ENCODE measurements at regions not wholly inside any gene's neighbourhood (a gene's known extent, or its start where the extent isn't known, plus 50 kb on each side); places are given as distances from the start of the nearest gene placed in this dataset.
A peak's percentile ranks its signal among the peaks of the same experiment; 100 is the strongest.
"Not testable (repeated sequence)": the region's sequence is repeated elsewhere in the genome, so short reads cannot be mapped to it uniquely, and the experiment has no call there.

DNA sequence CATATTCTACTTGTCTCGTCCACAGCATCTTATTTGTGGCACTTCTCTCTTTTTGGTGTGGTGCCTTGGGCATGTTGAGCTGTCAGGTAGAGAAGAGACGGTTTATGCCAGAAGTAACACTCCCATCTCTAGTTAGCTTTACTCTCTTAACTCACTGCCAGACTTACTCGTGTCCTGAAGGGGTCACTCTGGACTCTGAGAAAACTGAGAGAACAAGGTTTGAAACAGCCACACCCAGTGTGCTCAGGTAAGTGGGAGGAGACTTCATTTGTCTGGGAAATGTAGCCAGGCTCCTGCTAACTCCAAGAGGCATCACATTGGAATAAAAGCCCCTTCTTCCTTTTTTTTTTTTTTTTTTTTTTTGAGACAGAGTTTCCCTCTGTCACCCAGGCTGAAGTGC, 360.8 kb downstream of the QKI start:
- DNase-seq (ENCODE audit: low read depth in 2 of 2), result no peak

DNA sequence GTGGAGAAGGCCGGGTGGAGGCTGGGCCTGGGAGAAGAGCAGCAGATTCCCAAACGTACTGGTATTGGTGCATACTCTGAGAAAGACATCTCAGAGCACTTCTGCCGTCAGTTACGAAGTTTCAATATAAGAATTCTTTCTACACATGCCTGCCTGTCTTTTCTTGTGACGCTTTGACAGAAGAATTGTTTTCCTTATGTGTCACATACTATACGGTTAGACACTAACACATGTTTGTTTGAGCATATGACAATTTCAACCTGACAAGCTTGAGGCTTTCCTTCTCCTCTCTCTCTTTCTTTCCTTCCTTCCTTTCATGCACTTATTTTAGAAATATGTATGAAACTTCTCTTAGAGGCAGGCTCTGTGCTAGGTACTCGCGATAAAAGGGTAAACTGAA, 360.0 kb downstream of the QKI start:
- no peak for DNase-seq (ENCODE audit: low read depth in 2 of 2)

DNA sequence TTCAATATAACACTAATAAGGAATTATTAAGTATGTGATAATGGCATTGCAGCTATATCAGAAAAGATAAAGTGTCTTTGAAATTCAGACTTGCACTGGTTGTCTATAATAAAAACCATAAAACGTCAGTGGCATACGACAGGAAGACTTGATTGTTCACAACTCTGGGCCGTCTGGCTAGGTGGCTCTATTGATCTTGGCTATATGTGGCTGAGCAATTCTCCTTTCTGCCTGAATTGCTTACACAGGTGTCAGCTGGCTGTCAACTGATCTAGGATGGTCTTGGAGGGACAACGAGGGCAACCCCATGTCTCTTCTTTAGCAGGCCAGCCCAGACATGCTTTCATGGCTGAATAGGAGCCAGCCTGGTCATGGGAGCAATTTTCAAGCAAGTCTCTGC, 359.1 kb downstream of the QKI start:
- DNase-seq (ENCODE audit: low read depth in 2 of 2), result no peak

DNA sequence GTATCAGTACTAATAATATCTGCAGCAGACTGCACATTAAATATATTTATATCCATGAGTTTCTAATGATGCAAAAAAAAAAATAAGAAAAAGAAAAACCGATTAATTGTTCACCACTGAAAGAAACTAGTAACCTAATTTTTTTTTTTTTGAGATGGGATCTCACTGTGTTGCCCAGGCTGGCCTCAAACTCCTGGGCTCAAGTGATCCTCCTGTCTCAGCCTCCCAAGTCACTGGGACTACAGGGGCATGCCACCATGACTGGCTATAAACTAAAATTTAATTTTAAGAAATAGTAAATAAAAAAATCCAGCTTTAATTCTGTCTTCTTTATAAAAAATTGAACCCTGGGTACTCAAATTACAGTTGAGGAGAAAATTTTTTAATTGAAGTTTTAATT, 358.2 kb downstream of the QKI start:
- no peak for DNase-seq (ENCODE audit: low read depth in 2 of 2)

DNA sequence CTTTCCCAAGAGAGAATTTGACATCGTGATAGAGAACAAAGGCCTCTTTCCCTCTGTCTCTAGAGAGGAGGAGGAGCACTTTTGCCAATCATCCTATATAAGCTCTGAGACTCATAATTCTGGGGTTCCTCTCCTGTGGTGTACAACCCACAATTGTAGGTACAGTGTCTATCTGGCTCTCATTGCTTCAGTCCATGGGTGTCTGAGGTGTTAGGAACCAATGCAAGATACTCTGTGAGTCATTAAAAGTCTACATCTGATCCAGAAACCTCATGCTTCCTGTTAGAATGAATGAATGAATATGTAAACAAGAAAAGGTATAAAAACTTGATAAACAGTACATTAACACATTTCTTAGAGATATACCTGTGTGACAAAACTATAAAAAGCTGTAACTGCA, 356.7 kb downstream of the QKI start:
- no peak for DNase-seq (ENCODE audit: low read depth in 2 of 2)

DNA sequence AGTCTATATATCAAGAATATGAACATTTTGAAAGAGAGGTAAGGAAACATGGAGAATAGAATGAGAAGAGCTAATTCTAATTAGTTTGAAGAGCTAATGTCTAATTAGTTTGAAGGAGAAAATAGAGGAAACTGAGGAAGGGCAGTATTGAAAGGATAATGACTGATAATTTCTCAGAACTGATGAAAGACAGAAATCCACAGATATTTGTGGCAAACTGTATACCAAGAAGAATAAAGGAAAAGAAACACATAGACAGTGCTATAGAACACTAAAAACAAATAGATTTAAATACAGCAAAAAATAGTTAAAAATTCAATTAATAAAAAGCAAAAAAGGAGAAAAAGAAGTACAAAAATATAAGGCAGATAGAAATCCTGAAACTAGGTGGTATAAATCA, 354.4 kb downstream of the QKI start:
- DNase-seq (ENCODE audit: low read depth in 2 of 2), result no peak

DNA sequence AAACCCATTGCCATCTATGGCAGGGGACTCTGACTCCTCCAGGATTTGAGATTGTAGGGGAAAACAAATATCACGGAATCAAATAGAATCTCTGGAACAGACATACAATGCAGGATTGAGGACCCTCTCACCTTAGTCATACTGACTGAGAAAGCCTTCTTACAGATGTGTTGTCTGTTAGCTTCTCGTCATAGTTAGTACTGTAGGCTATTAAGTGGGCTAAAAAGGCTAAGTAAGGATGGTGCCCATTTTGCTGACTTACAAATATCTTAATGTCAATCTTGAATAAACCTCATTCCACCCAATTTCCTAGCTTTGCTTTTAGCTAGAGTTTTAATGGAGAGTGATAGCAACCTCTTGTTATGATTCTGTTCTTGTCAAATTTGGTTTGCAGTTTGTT, 352.4 kb downstream of the QKI start:
- no peak for DNase-seq (ENCODE audit: low read depth in 2 of 2)

DNA sequence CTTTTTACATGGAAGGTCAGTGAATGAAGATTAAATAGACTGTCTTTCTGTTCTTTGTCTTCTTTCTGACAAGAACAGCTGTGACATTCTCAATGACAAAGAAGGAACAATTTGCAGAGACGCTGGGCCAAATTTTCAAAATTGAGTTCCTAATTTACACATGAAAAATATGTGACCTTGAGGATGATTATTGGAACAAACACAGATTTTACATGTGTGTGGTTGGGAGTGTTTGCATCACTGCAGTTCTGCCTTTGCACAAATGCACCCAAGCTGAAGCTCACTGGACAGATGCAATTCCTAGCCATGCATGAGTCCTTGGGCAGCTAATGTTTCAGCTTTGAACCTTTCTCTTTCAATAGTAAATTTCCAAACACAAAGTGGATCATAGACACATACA, 350.8 kb downstream of the QKI start:
- DNase-seq (ENCODE audit: low read depth in 2 of 2), result no peak

DNA sequence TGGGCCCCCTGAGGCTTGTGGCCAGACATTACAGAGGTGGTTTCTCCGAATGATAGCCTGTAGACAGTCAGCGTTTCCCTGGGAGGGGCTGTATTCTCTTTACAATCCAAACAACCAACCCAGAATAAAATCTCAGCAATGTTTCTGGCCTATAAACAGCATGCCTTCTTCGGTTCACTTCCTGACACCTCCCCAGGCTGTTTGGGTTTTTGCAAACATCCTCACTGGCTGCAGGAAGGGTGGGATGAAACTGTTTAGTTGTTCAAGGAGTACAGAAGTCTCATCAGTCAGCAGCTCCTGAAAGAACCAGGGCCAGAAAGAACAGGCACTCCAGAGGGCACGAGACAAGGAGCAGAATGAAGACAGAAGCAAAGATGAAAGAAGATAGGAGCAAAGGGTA, 350.0 kb downstream of the QKI start:
- peak; percentile 22 to 29 for DNase-seq (ENCODE audit: low read depth in 2 of 2)

DNA sequence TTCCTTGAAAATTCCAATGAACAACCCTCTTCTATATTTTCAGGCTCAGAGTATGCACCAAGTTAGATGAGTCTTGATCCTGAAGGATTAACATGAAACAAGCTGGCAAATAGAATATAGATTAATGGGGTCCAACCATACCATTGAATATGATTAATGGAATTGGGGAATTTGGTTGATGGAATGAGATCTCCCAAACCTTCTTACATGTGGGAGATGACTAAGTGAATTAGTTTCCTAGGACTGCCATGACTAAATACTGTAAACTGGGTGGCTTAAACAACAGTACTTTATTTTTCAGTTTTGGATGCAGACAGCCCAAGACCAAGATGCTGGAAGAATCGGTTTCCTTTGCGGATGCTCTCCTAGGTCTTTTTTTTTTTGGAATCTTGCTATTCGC, 347.0 kb downstream of the QKI start:
- DNase-seq (ENCODE audit: low read depth in 2 of 2), result peak; percentile 28 to 33

DNA sequence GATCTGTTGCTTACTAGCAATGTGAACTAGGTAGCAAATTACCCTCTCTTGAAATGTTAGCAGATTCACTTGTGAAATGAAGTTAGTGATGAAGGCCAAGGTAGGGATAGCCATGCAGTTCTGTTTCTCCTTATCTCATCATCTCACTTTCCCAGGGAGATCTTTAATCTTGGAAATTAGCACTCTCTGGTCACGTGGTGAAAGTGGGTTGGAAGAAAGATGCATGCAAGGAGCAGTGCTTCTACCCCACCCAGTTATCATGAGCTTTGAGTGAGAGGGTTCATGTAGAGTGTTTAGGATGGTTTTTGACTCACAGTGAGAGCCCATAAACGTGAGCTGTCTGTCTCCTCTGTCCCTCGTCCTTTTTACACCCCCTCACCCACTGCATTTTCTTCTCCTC, 346.3 kb downstream of the QKI start:
- DNase-seq (ENCODE audit: low read depth in 2 of 2), result no peak

DNA sequence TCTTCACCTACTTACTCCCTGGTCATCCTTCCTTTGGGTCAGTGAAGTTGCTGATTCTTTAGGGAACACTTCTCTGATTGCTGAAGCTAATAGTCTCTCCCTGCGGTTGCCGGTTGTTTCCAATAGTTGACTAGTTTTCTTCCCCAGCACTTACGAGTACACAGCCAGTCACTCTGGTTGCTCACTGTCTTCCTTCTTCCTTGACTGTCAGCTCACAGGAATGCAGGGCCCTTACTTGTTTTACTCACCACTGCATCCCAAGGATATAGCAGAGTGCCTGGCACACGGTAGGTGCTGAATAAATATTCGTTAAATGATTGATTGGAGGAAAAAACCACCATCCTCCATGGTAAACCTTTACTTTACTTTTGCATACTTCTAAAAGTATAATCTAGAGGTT, 345.0 kb downstream of the QKI start:
- peak; percentile 8 to 13 for DNase-seq (ENCODE audit: low read depth in 2 of 2)

DNA sequence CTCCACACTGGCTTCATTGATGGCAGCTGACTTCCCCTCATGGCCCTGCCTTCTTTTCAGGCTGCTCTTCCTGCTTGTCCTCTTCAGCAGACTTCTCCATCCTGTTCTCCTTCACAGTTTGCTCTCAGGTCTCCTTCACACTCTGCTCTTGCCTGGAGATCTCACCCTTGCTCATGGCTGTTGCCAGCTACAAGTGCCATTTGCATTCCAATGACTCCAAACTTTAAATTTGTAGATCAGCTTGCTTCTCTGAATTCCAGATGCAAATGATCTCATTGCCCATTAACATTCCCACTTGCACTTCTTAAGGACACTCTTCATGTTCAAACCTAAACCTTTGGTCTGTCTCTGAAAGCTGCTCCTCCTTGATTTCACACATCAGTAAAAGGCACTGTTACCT, 343.0 kb downstream of the QKI start:
- no peak for DNase-seq (ENCODE audit: low read depth in 2 of 2)

DNA sequence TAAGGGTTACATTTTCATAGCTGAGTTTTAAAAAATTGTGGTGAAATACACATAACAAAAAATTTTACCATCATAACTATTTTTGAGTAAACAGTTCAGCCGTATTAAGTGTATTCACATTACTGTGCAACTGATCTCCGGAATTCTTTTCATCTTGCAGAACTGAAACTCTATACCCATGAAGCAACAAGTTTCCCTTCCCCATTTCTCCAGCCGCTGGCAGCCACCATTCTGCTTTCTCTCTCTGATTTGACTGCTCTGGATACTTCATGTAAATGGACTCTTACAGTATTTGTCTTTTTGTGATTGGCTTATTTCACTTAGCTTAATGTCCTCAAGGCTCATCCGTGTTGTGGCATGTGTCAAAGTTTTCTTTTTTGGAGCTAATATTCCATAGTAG, 341.6 kb downstream of the QKI start:
- no peak for DNase-seq (ENCODE audit: low read depth in 2 of 2)

DNA sequence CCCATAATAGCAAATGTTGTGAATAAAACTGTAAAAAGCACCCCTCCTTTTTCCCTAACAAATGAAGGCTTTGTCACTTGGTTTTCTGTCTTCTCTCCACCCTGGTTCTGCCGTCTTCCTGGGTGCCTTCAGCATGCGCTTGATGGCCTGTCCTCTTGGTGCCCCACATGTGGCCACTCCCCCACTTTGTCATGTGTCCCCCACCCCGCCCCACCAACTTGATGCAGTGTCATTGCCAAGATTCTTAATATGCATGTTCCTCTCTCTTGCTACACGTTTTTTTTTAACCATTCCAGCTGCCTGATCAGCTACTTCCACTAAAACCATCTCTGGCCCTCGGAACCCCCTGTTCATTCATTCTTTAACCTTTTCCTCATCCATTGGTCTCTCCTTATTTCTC, 340.3 kb downstream of the QKI start:
- DNase-seq (ENCODE audit: low read depth in 2 of 2), result no peak

DNA sequence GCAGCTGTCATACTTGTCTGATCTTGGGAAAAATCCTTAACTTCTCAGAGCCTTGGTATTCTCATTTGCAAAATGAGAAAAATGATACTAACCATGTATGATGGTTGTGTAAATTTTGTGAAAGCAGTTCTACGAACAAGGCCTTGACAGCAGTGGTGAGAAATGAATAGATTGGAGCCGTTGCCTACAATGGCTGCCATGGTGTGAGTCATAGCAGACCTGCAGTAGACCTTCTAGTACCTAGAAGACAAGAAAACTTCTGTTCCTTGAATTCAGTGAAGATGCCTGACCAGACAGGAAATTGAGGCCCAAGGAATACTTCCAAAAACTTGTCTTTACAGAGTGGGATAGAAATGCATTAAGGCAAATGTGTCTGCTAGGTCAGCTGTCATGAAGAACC, 338.9 kb downstream of the QKI start:
- no peak for DNase-seq (ENCODE audit: low read depth in 2 of 2)

DNA sequence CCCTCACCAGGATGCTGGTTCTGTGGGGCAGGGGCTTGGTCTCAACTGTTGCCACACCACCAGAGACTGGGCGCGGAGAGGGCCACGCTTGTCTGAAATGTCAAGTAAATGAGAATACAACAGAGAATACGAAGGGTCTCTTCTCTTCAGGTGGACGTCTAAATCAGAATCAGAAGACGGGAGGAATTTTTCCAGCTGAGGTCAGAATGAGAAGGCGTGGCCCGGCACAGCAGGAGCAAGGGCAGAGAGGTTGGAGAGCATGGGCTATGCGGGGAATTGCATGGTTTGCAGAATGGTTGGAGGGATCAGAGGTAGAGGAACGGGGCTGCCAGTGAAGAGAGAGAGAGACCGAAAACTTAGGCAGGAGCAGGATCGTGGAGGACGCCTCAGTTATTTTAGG, 337.9 kb downstream of the QKI start:
- DNase-seq (ENCODE audit: low read depth in 2 of 2), result no peak

DNA sequence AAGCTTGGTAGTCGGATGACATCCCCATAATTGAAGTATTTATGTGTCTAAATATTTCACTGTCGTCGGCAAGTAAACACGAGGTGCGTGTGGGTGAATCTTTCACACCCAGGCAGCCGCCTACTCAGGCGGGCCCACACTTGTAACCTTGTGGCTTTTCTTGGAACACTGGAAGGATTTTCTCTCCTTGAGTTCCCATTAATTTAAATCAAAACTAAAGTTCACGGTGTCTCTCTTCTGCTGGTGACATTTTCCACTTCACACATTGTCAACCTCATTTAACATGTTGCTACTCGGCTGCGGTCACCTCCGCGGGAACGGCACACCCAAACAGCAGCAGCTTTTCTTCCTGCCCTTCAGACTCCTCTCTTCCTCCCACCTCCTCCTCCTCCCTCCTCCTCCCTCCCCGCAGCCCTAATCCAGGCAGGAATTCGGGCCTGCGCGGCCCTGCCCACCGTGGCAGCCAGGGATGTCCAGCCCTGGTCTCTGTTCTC, 336.6 kb downstream of the QKI start:
- no peak for DNase-seq (ENCODE audit: low read depth in 2 of 2)

DNA sequence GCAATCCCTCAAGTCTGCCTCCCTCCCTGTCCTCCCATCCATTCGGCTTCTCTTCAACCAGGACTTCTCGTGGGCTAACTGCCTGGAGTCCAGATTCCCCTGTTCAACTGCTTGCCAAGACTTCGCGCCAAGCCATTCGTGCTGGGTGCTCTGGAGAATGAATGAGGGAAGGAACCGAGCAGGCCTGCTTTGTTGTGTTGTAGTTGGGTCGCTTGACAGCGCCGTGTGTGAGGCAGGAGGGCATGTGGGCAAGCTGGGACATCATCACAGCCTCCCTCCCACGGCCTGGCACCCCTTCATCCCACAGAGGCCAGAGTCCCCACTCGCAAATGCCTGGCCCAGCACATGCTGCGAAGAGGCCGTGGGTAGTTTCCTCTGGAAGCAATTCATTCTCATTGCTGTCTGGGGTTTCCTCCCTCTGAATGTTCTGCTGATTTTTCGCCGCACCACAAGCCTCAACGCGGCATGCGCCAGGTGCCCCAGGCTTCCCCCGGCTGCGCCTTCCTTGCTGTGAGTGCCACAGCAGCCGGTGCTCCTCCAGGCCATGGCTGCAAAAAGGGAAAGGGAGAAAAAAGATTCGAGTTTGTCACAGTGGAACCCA, 336.0 kb downstream of the QKI start:
- DNase-seq (ENCODE audit: low read depth in 2 of 2), result no peak

DNA sequence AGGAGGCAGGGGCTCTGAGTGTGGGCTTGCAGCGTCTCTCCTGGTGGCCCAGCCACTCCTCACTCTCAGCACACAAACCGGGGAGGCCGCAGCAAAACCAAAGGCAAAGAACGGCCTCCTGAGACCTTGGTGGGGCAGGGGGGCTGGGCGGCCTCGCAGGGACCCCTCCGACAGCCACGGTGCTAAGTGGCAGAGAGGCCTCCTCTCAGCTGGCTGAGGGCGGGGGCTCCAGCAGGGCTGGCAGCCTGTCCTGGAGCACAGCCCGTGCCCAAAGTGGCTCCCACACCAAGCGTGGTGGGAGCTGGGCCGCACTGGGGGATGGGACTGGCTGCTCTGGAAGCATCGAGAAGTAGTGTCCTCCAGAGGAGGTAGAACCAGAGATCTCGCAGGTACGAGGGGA, 334.4 kb downstream of the QKI start:
- DNase-seq (ENCODE audit: low read depth in 2 of 2), result no peak

DNA sequence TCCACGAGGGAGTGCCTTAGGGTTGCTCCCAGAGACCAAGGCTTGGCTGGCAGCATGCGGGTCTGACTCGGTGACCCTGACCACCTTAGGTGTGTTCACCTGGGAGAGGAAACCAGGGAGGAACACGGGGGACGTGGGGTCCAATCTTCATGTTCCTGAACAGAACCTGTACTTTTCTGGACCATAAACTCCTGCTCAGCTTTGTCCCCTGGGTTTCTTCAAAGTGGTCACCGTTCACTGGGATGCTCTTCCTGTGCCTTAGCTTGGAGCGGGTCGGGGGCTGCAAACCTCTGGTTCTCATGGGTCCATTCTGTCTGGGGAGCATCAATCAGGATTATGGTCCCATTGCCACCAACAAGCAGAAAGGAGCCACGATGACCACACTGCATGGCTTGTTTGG, 333.5 kb downstream of the QKI start:
- DNase-seq (ENCODE audit: low read depth in 2 of 2), result no peak

DNA sequence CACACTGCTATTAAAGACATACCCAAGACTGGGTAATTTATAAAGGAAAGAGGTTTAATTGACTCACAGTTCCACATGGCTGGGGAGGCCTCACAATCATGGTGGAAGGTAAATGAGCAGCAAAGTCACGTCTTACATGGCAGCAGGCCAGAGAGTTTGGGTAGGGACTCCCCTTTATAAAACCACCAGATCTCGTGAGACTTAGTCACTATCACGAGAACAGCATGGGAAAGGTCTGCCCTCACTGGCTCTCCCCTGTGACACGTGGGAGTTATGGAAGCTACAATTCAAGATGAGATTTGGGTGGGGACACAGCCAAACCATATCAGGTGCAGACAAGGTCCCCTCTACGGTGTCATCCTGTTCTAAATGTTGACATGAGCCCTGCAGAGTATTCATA, 332.5 kb downstream of the QKI start:
- not testable (repeated sequence) for DNase-seq (ENCODE audit: low read depth in 2 of 2)

DNA sequence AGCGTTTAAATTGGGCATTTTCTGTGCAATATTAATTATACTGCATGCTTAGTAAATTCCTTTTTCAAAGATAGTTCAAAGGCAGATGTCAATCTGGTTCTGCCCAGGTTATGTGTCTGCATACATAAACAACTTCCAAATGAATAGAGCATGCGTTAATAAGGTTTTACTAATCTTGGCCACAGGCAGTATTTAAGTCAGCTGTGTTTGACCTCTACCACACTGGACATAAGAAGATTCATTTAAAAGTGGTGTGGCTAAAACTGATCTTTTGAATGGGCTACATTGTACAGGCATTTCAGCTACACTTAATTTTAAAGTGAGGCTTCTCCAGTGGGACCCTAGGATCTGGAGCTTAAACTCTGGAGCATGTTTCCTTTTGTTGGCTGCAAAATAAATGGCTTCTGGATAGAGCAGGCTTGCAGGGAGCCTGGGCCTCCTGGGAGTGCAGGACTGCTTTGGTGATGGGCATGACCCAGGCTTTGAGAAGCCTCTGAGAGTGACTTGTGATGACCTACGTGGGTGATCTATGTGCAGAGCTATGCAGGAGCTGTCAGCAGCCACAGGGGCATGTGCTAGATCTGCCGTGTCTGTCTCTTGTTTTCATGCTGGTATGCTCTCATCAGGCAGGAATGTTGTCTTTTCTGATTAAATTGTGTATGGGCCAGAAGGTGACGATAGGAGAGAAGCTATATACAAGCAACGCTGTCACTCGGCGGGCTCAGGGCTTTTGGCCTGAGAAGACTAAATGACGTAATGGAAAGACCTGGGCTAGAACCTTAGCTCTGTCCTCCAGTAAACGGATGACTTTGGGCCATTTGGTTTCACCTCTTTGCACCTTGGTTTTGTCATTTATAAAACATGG, 331.2 kb downstream of the QKI start:
- peak; percentile 87 to 88 for DNase-seq (ENCODE audit: low read depth in 2 of 2)
